Memory B cell (primary cell): ENCODE measurements at regions not wholly inside any gene's neighbourhood (a gene's known extent, or its start where the extent isn't known, plus 50 kb on each side); places are given as distances from the start of the nearest gene placed in this dataset.

Experiments used
- ATAC-seq: fragments of 150-1000 bp; cut with Tn5 transposase; 2 replicates; pipeline ENCODE4 v1.10.0; 2021; ENCODE audit warnings: low read depth, mild to moderate bottlenecking, moderate library complexity
- DNase-seq, 2 donors: peaks; one replicate each; pipeline ENCODE4 v3.0.0; 2022; ENCODE audit warnings: low spot score in 2 of 2
- H3K27ac Mint-ChIP-seq: one replicate; pipeline ENCODE4 v1.8.0; 2022; ENCODE audit warnings: mild to moderate bottlenecking, moderate library complexity, mixed read lengths
- H3K27me3 Mint-ChIP-seq: one replicate; pipeline ENCODE4 v1.8.0; 2022; ENCODE audit warnings: mixed read lengths
- H3K36me3 Mint-ChIP-seq: one replicate; pipeline ENCODE4 v1.8.0; 2022; ENCODE audit warnings: mild to moderate bottlenecking, mixed read lengths
- H3K4me1 Mint-ChIP-seq: one replicate; pipeline ENCODE4 v1.8.0; 2022; ENCODE audit warnings: mixed read lengths
- H3K4me3 Mint-ChIP-seq: one replicate; pipeline ENCODE4 v1.8.0; 2022; ENCODE audit warnings: mild to moderate bottlenecking, moderate library complexity, mixed read lengths
- H3K9me3 Mint-ChIP-seq: one replicate; pipeline ENCODE4 v1.8.0; 2022; ENCODE audit warnings: mixed read lengths

DNA sequence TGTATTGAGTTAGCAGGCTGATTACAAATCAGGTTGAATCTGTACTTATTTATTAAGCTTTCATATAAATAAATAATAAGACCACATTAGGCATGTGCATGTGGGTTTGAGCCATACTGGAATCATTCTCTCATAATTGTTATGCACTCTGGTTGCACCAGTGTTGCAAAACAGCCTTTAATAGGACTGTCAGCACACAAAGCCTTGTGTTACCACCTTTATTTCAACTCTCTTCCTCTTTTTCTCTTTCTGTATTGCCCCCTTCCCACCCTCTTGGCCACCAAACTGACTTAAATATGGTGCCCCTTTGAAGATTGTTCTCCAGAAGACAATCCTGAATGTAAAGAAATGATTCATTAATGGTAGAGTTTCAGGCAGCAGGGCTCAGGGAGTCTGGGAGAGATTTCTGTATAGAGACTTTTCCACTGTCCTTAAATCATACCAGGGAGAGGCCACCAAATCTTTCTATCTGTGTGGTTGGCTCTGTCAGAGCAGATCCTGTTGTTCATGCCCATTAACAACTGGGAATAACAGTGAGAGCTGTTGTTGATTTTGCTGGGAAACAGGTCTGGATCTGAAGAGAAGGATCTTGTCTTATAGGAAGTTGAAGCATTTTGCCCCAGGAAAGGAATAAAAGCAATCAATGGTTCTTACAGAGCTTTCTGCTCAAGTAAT lies 131.6 kb upstream of the SOX4 start:
- DNase-seq (no peak), ATAC-seq (no peak)
- H3K4me1 Mint-ChIP-seq = no peaks in the 10 kb centered on the region
- H3K36me3 Mint-ChIP-seq = no peaks in the 10 kb centered on the region
- H3K27me3 Mint-ChIP-seq = peaks cover 1% of the 10 kb centered on the region
- H3K4me3 Mint-ChIP-seq = no peak overlapping the region
- H3K9me3 Mint-ChIP-seq = no peaks in the 10 kb centered on the region
- H3K27ac Mint-ChIP-seq = no peak overlapping the region

DNA sequence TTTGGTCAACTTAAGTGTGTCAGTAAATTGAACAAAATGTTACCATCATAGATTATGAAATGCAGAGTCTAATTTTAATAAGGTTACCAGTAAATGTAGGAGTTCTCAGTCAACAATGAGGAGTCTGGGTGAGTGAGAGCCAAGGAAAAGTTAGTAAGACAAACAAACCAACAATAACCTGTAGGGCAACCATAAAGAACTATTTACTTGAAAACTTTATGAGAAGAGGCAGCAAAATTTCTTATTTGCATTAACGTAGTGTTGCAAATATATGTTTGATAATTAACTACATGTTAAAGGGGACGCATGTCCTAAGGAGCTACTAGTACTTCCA lies 131.1 kb upstream of the SOX4 start:
- Mint-ChIP-seq H3K9me3 (no peaks in the 10 kb centered on the region), H3K4me3 (no peak overlapping the region), H3K4me1 (no peaks in the 10 kb centered on the region), H3K27me3 (peaks cover 1% of the 10 kb centered on the region), H3K27ac (no peak overlapping the region), H3K36me3 (no peaks in the 10 kb centered on the region)
- no peak for ATAC-seq
- DNase-seq = no peak

DNA sequence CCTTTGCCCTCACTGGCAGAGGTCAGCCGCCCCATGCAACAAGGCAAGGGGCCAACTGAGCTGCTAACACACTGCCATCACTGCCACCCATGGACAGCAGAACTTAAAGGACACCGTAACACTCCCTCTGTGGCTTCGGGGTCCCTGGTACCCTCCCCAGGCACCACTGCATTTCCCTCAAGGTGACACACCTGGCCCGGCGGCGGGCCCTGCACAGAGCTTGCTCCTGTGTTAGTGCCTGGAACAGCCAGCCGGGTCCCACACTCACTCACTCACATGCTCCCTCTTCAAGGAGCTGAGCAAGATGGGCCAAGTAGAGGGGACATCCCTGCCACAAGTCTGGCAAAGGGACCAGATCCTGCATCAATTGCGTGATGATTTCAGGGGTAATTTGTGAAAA lies 126.5 kb upstream of the SOX4 start:
- H3K4me1 Mint-ChIP-seq = no peaks in the 10 kb centered on the region
- no peaks in the 10 kb centered on the region for H3K36me3 Mint-ChIP-seq
- ATAC-seq (no peak), DNase-seq (no peak)
- no peak overlapping the region for H3K4me3 Mint-ChIP-seq
- peaks cover 2% of the 10 kb centered on the region for H3K9me3 Mint-ChIP-seq
- no peak overlapping the region for H3K27ac Mint-ChIP-seq
- no peaks in the 10 kb centered on the region for H3K27me3 Mint-ChIP-seq

- no peak overlapping the region for H3K4me3 Mint-ChIP-seq
- H3K27ac Mint-ChIP-seq = no peak overlapping the region
- DNase-seq (no peak), ATAC-seq (no peak)
- H3K4me1 Mint-ChIP-seq = no peaks in the 10 kb centered on the region
- peaks cover 2% of the 10 kb centered on the region for H3K9me3 Mint-ChIP-seq
- no peaks in the 10 kb centered on the region for H3K36me3 Mint-ChIP-seq
- no peaks in the 10 kb centered on the region for H3K27me3 Mint-ChIP-seq
Observed at GRCh38 chr6:21468461-21468860, 125.1 kb upstream of the SOX4 start.

GRCh38 chr6:21469213-21469612 lies 124.3 kb upstream of the SOX4 start:
- Mint-ChIP-seq H3K36me3 (no peaks in the 10 kb centered on the region), H3K4me1 (no peaks in the 10 kb centered on the region), H3K4me3 (no peak overlapping the region), H3K27me3 (peaks cover 3% of the 10 kb centered on the region), H3K27ac (no peak overlapping the region), H3K9me3 (peaks cover 2% of the 10 kb centered on the region)
- no peak for ATAC-seq
- DNase-seq = no peak

DNA sequence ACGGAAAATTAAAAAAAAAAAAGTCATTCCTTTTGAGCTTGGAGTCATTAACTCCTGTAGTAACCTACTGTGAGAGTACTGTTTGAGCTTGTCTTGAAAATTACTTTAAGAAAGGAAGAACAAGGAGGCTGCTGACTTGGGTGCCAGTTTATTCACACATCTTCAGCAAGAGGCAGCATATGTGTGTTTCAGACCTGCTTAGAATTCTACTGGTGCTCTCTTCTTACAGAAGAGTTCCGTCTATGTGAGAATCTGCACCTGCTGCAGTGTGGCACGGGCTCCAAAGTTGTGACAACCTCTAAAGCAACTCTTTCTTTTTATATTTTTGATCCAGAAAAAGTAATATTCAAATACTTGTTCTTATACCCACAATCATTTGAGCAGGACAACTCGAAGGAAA lies 117.4 kb upstream of the SOX4 start:
- DNase-seq = no peak
- Mint-ChIP-seq H3K27ac (no peak overlapping the region), H3K27me3 (peaks cover 12% of the 10 kb centered on the region), H3K4me3 (no peak overlapping the region), H3K36me3 (no peaks in the 10 kb centered on the region), H3K4me1 (no peaks in the 10 kb centered on the region), H3K9me3 (peaks cover 2% of the 10 kb centered on the region)
- no peak for ATAC-seq

DNA sequence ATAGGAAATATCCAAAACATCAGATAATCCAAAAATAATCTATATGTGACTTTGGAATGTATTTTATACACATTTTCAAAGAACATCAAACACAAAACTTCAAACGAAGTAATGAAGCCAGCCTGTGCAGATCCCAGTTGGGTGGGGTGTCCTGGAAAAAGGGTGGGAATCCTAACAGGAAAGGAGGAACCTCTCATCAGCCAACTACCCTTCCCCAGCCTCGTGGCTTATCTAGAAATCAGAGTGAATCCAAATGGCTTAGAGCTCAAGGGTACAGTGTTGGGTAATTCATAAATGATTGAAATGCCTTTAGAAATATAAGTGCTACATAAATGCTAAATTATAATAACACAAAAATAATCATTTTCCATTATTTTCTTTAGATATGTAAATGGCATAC lies 115.1 kb upstream of the SOX4 start:
- ATAC-seq = no peak
- no peaks in the 10 kb centered on the region for H3K36me3 Mint-ChIP-seq
- H3K9me3 Mint-ChIP-seq = no peaks in the 10 kb centered on the region
- no peaks in the 10 kb centered on the region for H3K4me1 Mint-ChIP-seq
- peaks cover 15% of the 10 kb centered on the region for H3K27me3 Mint-ChIP-seq
- no peak overlapping the region for H3K4me3 Mint-ChIP-seq
- H3K27ac Mint-ChIP-seq = no peak overlapping the region
- no peak for DNase-seq

GRCh38 chr6:21478883-21479539 lies 114.5 kb upstream of the SOX4 start:
- H3K9me3 Mint-ChIP-seq = no peaks in the 10 kb centered on the region

GRCh38 chr6:21486115-21486514 lies 107.4 kb upstream of the SOX4 start:
- Mint-ChIP-seq H3K4me3 (no peak overlapping the region), H3K4me1 (no peaks in the 10 kb centered on the region), H3K27me3 (peaks cover 3% of the 10 kb centered on the region), H3K27ac (no peak overlapping the region), H3K9me3 (no peaks in the 10 kb centered on the region), H3K36me3 (no peaks in the 10 kb centered on the region)
- no peak for ATAC-seq
- no peak for DNase-seq

More at GRCh38 chr6:21478883-21479539, 114.5 kb upstream of the SOX4 start:
- Mint-ChIP-seq H3K36me3 (no peaks in the 10 kb centered on the region), H3K27ac (no peak overlapping the region), H3K27me3 (peaks cover 13% of the 10 kb centered on the region), H3K4me1 (no peaks in the 10 kb centered on the region), H3K4me3 (no peak overlapping the region)
- ATAC-seq (no peak), DNase-seq (no peak)

GRCh38 chr6:21489826-21490225 lies 103.7 kb upstream of the SOX4 start:
- no peak for ATAC-seq
- H3K4me3 Mint-ChIP-seq = no peak overlapping the region

GRCh38 chr6:21491955-21492354 lies 101.6 kb upstream of the SOX4 start:
- ATAC-seq = no peak
- peaks cover 3% of the 10 kb centered on the region for H3K9me3 Mint-ChIP-seq
- H3K36me3 Mint-ChIP-seq = no peaks in the 10 kb centered on the region
- no peak overlapping the region for H3K4me3 Mint-ChIP-seq
- H3K27ac Mint-ChIP-seq = no peak overlapping the region
- no peaks in the 10 kb centered on the region for H3K4me1 Mint-ChIP-seq
- H3K27me3 Mint-ChIP-seq = peaks cover 4% of the 10 kb centered on the region
- no peak for DNase-seq

More at GRCh38 chr6:21489826-21490225, 103.7 kb upstream of the SOX4 start:
- Mint-ChIP-seq H3K9me3 (peaks cover 3% of the 10 kb centered on the region), H3K27ac (no peak overlapping the region), H3K27me3 (peaks cover 4% of the 10 kb centered on the region), H3K36me3 (no peaks in the 10 kb centered on the region), H3K4me1 (no peaks in the 10 kb centered on the region)
- no peak for DNase-seq

- no peak overlapping the region for H3K4me3 Mint-ChIP-seq
- no peaks in the 10 kb centered on the region for H3K36me3 Mint-ChIP-seq
- H3K27me3 Mint-ChIP-seq = peaks cover 4% of the 10 kb centered on the region
- ATAC-seq (no peak), DNase-seq (no peak)
- H3K9me3 Mint-ChIP-seq = peaks cover 3% of the 10 kb centered on the region
- H3K4me1 Mint-ChIP-seq = no peaks in the 10 kb centered on the region
- no peak overlapping the region for H3K27ac Mint-ChIP-seq
Observed at GRCh38 chr6:21494505-21494904, 99.0 kb upstream of the SOX4 start.

GRCh38 chr6:21496196-21496595 lies 97.4 kb upstream of the SOX4 start:
- no peak for DNase-seq
- peaks cover 3% of the 10 kb centered on the region for H3K9me3 Mint-ChIP-seq
- ATAC-seq = no peak
- peaks cover 4% of the 10 kb centered on the region for H3K27me3 Mint-ChIP-seq
- no peaks in the 10 kb centered on the region for H3K36me3 Mint-ChIP-seq
- no peak overlapping the region for H3K27ac Mint-ChIP-seq
- no peak overlapping the region for H3K4me3 Mint-ChIP-seq
- H3K4me1 Mint-ChIP-seq = no peaks in the 10 kb centered on the region

DNA sequence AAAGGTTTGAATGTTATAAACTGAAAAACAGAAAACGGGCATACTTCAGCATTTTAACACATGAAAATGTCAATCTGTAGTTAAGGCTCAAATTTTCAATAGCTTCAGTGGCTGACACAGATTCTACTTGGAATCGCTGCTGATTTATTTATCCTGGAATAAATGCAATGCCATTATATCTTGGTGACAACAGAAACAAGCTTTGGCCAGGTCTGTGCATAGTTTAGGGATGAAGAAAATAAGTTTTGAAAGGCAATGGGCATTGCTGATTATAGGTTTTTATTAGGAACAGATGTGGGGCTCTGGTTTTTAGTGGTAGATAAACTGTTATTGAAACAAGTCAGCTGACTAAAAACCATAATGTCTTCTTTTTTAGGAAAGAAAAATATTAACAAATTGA lies 96.8 kb upstream of the SOX4 start:
- Mint-ChIP-seq H3K27ac (no peak overlapping the region), H3K4me1 (no peaks in the 10 kb centered on the region), H3K27me3 (peaks cover under 1% of the 10 kb centered on the region), H3K9me3 (peaks cover under 1% of the 10 kb centered on the region), H3K36me3 (no peaks in the 10 kb centered on the region), H3K4me3 (no peak overlapping the region)
- ATAC-seq = no peak
- DNase-seq = no peak
